ENCODE measurements at regions not wholly inside any gene's neighbourhood (a gene's known extent, or its start where the extent isn't known, plus 50 kb on each side); places are given as distances from the start of the nearest gene placed in this dataset.
"Not testable (repeated sequence)": the region's sequence is repeated elsewhere in the genome, so short reads cannot be mapped to it uniquely, and the experiment has no call there.

- no peak for DNase-seq (ENCODE audit: low read depth in 1 of 2, low spot score in 1 of 2)
These were observed 123.1 kb downstream of the SOCS6 start for GRCh38 chr18:70411876-70412435.

- no peak for DNase-seq (ENCODE audit: low read depth in 1 of 2, low spot score in 1 of 2)
These were observed 122.5 kb downstream of the SOCS6 start for GRCh38 chr18:70411307-70411706.

- no peak for DNase-seq (ENCODE audit: low read depth in 1 of 2, low spot score in 1 of 2)
These were observed 116.2 kb downstream of the SOCS6 start for GRCh38 chr18:70405052-70405451.

GRCh38 chr18:70400476-70400875 lies 111.6 kb downstream of the SOCS6 start:
- DNase-seq (ENCODE audit: low read depth in 1 of 2, low spot score in 1 of 2) = no peak

GRCh38 chr18:70398076-70398475 lies 109.2 kb downstream of the SOCS6 start:
- no peak for DNase-seq (ENCODE audit: low read depth in 1 of 2, low spot score in 1 of 2)

GRCh38 chr18:70397259-70397925 lies 108.5 kb downstream of the SOCS6 start:
- no peak for DNase-seq (ENCODE audit: low read depth in 1 of 2, low spot score in 1 of 2)

- not testable (repeated sequence) for DNase-seq (ENCODE audit: low read depth in 1 of 2, low spot score in 1 of 2)
These were observed 106.9 kb downstream of the SOCS6 start for GRCh38 chr18:70395771-70396170.

GRCh38 chr18:70394672-70395071 lies 105.8 kb downstream of the SOCS6 start:
- no peak for DNase-seq (ENCODE audit: low read depth in 1 of 2, low spot score in 1 of 2)

- no peak for DNase-seq (ENCODE audit: low read depth in 1 of 2, low spot score in 1 of 2)
These were observed 101.7 kb downstream of the SOCS6 start for GRCh38 chr18:70390371-70391090.

GRCh38 chr18:70389036-70389435 lies 100.2 kb downstream of the SOCS6 start:
- DNase-seq (ENCODE audit: low read depth in 1 of 2, low spot score in 1 of 2) = not testable (repeated sequence)

GRCh38 chr18:70387027-70387426 lies 98.2 kb downstream of the SOCS6 start:
- DNase-seq (ENCODE audit: low read depth in 1 of 2, low spot score in 1 of 2) = no peak

- DNase-seq (ENCODE audit: low read depth in 1 of 2, low spot score in 1 of 2) = no peak
These were observed 97.7 kb downstream of the SOCS6 start for GRCh38 chr18:70386582-70386981.

- DNase-seq (ENCODE audit: low read depth in 1 of 2, low spot score in 1 of 2) = no peak
These were observed 96.6 kb downstream of the SOCS6 start for GRCh38 chr18:70385474-70385873.

GRCh38 chr18:70384181-70384790 lies 95.4 kb downstream of the SOCS6 start:
- no peak for DNase-seq (ENCODE audit: low read depth in 1 of 2, low spot score in 1 of 2)

- DNase-seq (ENCODE audit: low read depth in 1 of 2, low spot score in 1 of 2) = no peak
These were observed 94.3 kb downstream of the SOCS6 start for GRCh38 chr18:70382992-70383717.

- DNase-seq (ENCODE audit: low read depth in 1 of 2, low spot score in 1 of 2) = no peak
These were observed 93.2 kb downstream of the SOCS6 start for GRCh38 chr18:70382017-70382416.

GRCh38 chr18:70380915-70381896 lies 92.4 kb downstream of the SOCS6 start:
- DNase-seq (ENCODE audit: low read depth in 1 of 2, low spot score in 1 of 2) = no peak
